Fibroblast of the aortic adventitia (primary cell): ENCODE measurements at regions not wholly inside any gene's neighbourhood (a gene's known extent, or its start where the extent isn't known, plus 50 kb on each side); places are given as distances from the start of the nearest gene placed in this dataset.
A peak's percentile ranks its signal among the peaks of the same experiment; 100 is the strongest.

Source experiments
- DNase-seq: peaks from one replicate; pipeline ENCODE4 v3.0.0-alpha.2; 2010; ENCODE audit warnings: low read depth
- H3K4me3 ChIP-seq: 2 replicates; pipeline ENCODE4 v1.5.1; 2011; ENCODE audit warnings: low read depth, mild to moderate bottlenecking, control low read depth, low read length, moderate library complexity
- TF ChIP-seq, protein P1 (sequence below): IDR thresholded peaks from 2 replicates; pipeline ENCODE4 v1.5.1; 2011; ENCODE audit warnings: mild to moderate bottlenecking, low read length, control low read depth, inconsistent platforms; ENCODE audit not compliant: insufficient read depth

DNA sequence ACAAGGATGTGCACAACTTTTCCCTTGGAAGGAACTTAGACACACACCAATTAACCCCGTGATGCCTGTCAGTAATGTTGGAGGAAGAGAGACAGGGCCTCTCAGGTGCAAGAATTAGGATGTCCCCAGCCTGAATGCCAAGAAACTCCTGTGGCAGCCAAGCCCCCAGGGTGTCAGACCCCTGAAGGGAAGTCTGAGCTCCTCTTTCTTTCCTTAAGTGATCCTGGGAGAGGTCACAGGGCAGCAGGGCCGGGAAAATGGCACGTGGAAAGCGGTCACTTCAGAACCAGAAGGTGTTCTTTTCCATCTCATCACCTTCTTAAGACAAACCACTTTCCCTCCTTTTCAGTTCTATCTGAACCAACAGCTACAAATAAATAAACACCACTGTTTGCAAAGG, 185.9 kb downstream of the ANAPC1 start:
- H3K4me3 ChIP-seq, result no peak overlapping the region
- no peak for DNase-seq
- TF ChIP-seq, protein P1, sequence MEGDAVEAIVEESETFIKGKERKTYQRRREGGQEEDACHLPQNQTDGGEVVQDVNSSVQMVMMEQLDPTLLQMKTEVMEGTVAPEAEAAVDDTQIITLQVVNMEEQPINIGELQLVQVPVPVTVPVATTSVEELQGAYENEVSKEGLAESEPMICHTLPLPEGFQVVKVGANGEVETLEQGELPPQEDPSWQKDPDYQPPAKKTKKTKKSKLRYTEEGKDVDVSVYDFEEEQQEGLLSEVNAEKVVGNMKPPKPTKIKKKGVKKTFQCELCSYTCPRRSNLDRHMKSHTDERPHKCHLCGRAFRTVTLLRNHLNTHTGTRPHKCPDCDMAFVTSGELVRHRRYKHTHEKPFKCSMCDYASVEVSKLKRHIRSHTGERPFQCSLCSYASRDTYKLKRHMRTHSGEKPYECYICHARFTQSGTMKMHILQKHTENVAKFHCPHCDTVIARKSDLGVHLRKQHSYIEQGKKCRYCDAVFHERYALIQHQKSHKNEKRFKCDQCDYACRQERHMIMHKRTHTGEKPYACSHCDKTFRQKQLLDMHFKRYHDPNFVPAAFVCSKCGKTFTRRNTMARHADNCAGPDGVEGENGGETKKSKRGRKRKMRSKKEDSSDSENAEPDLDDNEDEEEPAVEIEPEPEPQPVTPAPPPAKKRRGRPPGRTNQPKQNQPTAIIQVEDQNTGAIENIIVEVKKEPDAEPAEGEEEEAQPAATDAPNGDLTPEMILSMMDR, result no peak

DNA sequence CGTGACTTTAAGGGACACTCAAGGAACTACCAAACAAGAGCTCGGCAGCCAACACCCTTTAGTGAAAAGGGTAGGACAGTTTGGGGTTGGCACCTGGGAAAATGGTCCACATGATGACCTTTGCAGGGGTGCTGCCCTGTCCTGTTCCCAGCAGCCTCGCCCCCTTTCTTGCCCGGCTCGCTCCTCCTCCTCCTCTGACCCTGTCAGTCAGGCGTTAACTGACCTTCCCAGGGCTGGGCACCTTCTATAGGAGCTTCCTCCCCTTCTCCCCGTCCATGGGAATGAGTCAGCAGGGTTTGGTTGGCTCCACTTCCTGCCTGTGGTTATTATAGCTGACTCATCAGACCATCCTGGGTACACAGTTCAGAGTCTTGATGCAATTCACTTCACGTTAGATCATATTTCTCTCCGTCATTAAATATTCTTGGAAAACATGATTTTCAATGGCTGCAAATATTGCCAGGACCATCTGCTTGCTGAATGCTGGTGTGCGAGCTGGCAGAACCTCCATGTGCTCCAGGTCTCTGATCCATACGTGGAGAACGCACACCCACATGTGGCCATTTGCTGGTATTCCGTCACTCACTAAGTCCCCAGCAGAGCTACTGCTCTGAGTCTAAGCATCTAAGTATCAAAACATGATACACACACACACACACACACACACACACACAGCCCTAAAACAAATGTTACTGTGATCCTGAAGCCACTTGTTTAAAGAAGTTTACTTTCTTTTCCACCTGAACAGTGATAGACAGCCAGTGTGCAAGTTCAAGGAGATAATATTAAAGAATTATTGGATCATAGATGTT, 185.0 kb downstream of the ANAPC1 start:
- TF ChIP-seq, protein P1, result peak; percentile 42
- no peak overlapping the region for H3K4me3 ChIP-seq
- DNase-seq, result peak; percentile 99

DNA sequence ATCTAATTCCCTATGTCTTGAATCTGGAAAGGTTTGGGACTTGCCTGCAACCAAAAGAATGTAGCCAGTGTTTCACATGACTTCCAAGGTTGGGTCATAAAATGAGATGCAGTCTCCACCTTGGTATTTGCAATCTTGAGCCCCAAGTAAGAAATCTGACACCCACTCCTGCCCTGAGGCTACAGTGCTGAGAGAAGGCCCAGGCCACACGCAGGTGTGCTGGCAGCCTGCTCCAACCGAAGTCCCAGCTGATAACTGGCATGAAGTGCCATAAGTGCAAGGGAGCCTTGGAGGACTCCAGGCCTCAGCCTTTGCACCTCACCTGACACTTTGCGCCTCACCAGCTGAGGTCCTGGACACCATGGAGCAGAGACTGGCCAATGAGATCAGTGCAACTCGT, 182.7 kb downstream of the ANAPC1 start:
- H3K4me3 ChIP-seq, result no peak overlapping the region
- TF ChIP-seq, protein P1, result no peak
- no peak for DNase-seq

- TF ChIP-seq, protein P1, result no peak
- no peak for DNase-seq
- H3K4me3 ChIP-seq, result no peak overlapping the region
Observed at GRCh38 chr2:111701798-111702118, 182.2 kb downstream of the ANAPC1 start.

GRCh38 chr2:111702119-111702803, 181.7 kb downstream of the ANAPC1 start:
- TF ChIP-seq, protein P1, result peak; percentile 71
- DNase-seq, result peak; percentile 75
- no peak overlapping the region for H3K4me3 ChIP-seq

- no peak for DNase-seq
- no peak overlapping the region for H3K4me3 ChIP-seq
- TF ChIP-seq, protein P1, result no peak
Observed at GRCh38 chr2:111702804-111703196, 181.2 kb downstream of the ANAPC1 start.
